Ecto neural progenitor cell (in vitro differentiated cells): ENCODE measurements at regions not wholly inside any gene's neighbourhood (a gene's known extent, or its start where the extent isn't known, plus 50 kb on each side); places are given as distances from the start of the nearest gene placed in this dataset.

ENCODE experiments used
- DNase-seq: peaks from one replicate; pipeline ENCODE4 v3.0.0-alpha.2; 2018; ENCODE audit warnings: low spot score

GRCh38 chr1:213871179-213871578, 116.6 kb upstream of the PROX1 start:
- no peak for DNase-seq

GRCh38 chr1:213874789-213875188, 113.0 kb upstream of the PROX1 start:
- DNase-seq: no peak

- no peak for DNase-seq
These were observed 111.2 kb upstream of the PROX1 start for GRCh38 chr1:213876531-213876930.

- no peak for DNase-seq
These were observed 104.2 kb upstream of the PROX1 start for GRCh38 chr1:213883618-213884017.

GRCh38 chr1:213884402-213884801, 103.4 kb upstream of the PROX1 start:
- no peak for DNase-seq

GRCh38 chr1:213884942-213885341, 102.8 kb upstream of the PROX1 start:
- DNase-seq: no peak

GRCh38 chr1:213887842-213888241, 99.9 kb upstream of the PROX1 start:
- no peak for DNase-seq

- no peak for DNase-seq
These were observed 95.5 kb upstream of the PROX1 start for GRCh38 chr1:213891989-213892902.

GRCh38 chr1:213898684-213899083, 89.1 kb upstream of the PROX1 start:
- DNase-seq: no peak

- no peak for DNase-seq
These were observed 88.4 kb upstream of the PROX1 start for GRCh38 chr1:213899413-213899812.

- DNase-seq: no peak
These were observed 82.4 kb upstream of the PROX1 start for GRCh38 chr1:213905344-213905743.

GRCh38 chr1:213908521-213908920, 79.3 kb upstream of the PROX1 start:
- DNase-seq: no peak

GRCh38 chr1:213914392-213914791, 73.4 kb upstream of the PROX1 start:
- DNase-seq: no peak

GRCh38 chr1:213921311-213921710, 66.5 kb upstream of the PROX1 start:
- no peak for DNase-seq

GRCh38 chr1:213921712-213922111, 66.1 kb upstream of the PROX1 start:
- no peak for DNase-seq

- no peak for DNase-seq
These were observed 62.1 kb upstream of the PROX1 start for GRCh38 chr1:213925531-213926182.

- no peak for DNase-seq
These were observed 59.9 kb upstream of the PROX1 start for GRCh38 chr1:213927846-213928245.

GRCh38 chr1:213929398-213929797, 58.4 kb upstream of the PROX1 start:
- no peak for DNase-seq

GRCh38 chr1:213931836-213932235, 55.9 kb upstream of the PROX1 start:
- DNase-seq: no peak

GRCh38 chr1:213933336-213933735, 54.4 kb upstream of the PROX1 start:
- DNase-seq: no peak

- DNase-seq: no peak
These were observed 53.1 kb upstream of the PROX1 start for GRCh38 chr1:213934649-213935048.

- DNase-seq: no peak
These were observed 51.2 kb upstream of the PROX1 start for GRCh38 chr1:213936571-213936970.
